ENCODE measurements at regions not wholly inside any gene's neighbourhood (a gene's known extent, or its start where the extent isn't known, plus 50 kb on each side); places are given as distances from the start of the nearest gene placed in this dataset.

DNA sequence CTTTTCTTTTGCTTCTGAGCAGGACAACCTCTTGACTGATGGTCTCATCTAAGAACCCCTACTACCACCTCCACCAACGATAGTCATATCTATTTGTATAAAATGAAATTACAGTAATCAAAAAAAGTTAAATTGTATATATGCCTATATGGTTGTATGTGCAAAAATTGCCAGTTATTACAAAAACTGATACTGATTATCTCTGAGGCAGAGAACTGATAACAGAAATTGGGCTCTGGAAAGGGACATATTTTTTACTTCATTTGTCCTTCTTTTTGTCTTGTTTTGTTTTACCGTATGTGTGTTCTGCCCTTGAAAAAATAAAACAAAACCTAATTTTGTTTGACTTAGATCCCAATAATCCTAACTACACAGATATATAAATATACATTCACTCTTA is 574.4 kb upstream of the NOX3 start:
- Histone ChIP-seq H3K27me3 (ENCODE audit: control insufficient read depth, insufficient read depth, low read length) (no peaks in the 10 kb centered on the region), H3K4me3 (ENCODE audit: low read length) (no peak overlapping the region), H3K9me3 (ENCODE audit: control insufficient read depth, insufficient read depth, low read length) (no peaks in the 10 kb centered on the region), H3K4me1 (ENCODE audit: control insufficient read depth, insufficient read depth, low read length) (no peaks in the 10 kb centered on the region), H3K27ac (ENCODE audit: low read length) (no peak overlapping the region), H3K36me3 (ENCODE audit: control insufficient read depth, insufficient read depth, low read length) (no peaks in the 10 kb centered on the region)
- DNase-seq (ENCODE audit: low read depth, low spot score) = no peak
- WGBS (ENCODE audit: insufficient coverage, insufficient read length) = no CpG with 5 or more reads among the region's 2 CpGs

DNA sequence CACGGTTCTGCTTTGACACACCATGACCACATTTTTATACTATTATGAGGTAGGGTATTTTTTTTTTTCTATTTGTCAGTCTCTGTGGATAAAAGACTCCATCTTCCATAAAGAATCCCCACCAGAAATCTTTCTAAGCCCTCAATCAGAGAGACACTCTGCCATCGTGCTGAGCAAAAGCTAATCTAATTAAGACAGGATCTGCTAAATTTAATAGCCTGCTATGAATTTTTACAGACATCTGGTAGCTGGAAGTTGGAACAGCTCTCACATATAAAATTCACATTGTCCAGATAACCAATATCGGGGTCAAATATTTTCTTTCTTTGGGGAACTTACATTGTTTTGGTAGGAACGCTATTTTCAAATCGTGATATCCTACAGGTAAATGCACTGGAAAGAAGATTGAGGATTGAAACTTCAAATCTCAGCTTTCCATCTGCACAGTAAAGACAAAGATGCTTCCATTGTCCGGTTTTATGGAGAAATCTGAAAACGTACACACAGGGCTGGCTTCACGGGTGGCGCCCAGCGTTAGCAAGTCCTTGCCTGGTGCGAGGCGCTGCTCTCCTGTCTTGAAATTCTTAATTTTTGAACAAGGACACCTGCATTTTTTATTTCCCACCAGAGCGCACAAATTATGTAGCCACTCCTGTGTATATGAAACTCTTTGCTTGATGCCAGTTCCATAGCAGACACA is 573.8 kb upstream of the NOX3 start:
- H3K27ac ChIP-seq (ENCODE audit: low read length) = no peak overlapping the region
- H3K4me3 ChIP-seq (ENCODE audit: low read length) = no peak overlapping the region
- H3K4me1 ChIP-seq (ENCODE audit: control insufficient read depth, insufficient read depth, low read length) = no peaks in the 10 kb centered on the region
- WGBS (ENCODE audit: insufficient coverage, insufficient read length) = no CpG with 5 or more reads among the region's 13 CpGs
- DNase-seq (ENCODE audit: low read depth, low spot score) = no peak
- no peaks in the 10 kb centered on the region for H3K27me3 ChIP-seq (ENCODE audit: control insufficient read depth, insufficient read depth, low read length)
- H3K9me3 ChIP-seq (ENCODE audit: control insufficient read depth, insufficient read depth, low read length) = no peaks in the 10 kb centered on the region
- no peaks in the 10 kb centered on the region for H3K36me3 ChIP-seq (ENCODE audit: control insufficient read depth, insufficient read depth, low read length)

DNA sequence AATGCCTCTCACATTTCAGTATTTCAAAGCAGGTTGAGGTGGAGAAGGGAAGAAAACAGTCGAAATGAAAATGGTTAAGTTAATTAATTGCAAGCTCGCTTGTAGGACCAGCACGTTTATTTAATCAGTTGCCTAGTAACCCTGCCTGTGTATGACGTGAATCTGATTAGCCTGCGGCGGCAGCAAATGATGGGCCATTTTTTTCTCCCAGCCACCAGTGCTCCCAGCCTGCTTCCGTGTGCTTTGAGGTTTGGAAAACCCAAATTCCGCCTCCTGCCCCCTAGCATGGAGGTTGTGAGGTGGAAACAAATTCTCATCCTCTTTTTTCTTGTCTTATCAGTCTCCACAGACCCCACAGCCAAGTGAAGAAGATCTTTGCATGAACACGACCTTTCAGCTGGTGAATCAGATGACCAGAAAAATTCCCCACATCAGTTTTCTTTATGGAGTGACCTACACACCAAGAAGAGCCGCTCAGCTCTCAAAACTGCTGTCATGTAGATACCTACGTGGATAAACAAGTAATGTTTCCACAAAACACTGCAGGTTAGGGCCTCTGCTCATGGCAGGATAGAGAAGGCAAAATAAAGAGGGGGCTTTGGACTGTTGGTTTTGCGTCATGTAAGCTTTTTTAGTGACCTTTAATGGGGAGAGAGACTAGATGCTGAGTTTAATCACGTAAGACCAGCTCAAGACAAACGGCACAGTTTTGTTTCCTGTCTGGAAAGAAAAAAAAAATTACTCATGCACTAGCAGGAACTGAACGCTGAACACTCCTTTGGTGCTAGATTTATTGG is 572.9 kb upstream of the NOX3 start:
- no peaks in the 10 kb centered on the region for H3K9me3 ChIP-seq (ENCODE audit: control insufficient read depth, insufficient read depth, low read length)
- H3K27me3 ChIP-seq (ENCODE audit: control insufficient read depth, insufficient read depth, low read length) = no peaks in the 10 kb centered on the region
- H3K4me3 ChIP-seq (ENCODE audit: low read length) = no peak overlapping the region
- no peaks in the 10 kb centered on the region for H3K36me3 ChIP-seq (ENCODE audit: control insufficient read depth, insufficient read depth, low read length)
- H3K27ac ChIP-seq (ENCODE audit: low read length) = no peak overlapping the region
- WGBS (ENCODE audit: insufficient coverage, insufficient read length) = no CpG with 5 or more reads among the region's 15 CpGs
- no peak for DNase-seq (ENCODE audit: low read depth, low spot score)
- H3K4me1 ChIP-seq (ENCODE audit: control insufficient read depth, insufficient read depth, low read length) = no peaks in the 10 kb centered on the region

DNA sequence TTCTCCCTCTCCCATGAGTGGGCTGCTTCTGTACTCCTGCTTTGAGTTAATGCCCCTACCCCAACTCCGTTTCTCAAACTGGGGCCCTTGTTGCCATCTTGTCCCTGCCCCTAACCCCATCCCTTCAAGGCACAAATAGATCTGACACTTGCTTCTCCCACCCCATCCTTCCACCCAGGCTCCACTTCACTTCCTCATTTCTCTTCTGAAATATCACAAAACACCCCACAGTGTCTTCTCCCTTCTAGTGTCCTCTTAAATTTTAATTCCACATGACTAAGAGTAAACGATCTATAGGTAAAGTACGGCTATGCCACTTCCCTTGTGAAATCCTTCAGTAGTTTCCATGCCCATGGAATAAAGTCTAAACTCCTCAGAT is 571.6 kb upstream of the NOX3 start:
- no peak overlapping the region for H3K4me3 ChIP-seq (ENCODE audit: low read length)
- no peaks in the 10 kb centered on the region for H3K27me3 ChIP-seq (ENCODE audit: control insufficient read depth, insufficient read depth, low read length)
- no peaks in the 10 kb centered on the region for H3K4me1 ChIP-seq (ENCODE audit: control insufficient read depth, insufficient read depth, low read length)
- no peak overlapping the region for H3K27ac ChIP-seq (ENCODE audit: low read length)
- no peaks in the 10 kb centered on the region for H3K9me3 ChIP-seq (ENCODE audit: control insufficient read depth, insufficient read depth, low read length)
- no CpG with 5 or more reads among the region's 3 CpGs for WGBS (ENCODE audit: insufficient coverage, insufficient read length)
- DNase-seq (ENCODE audit: low read depth, low spot score) = no peak
- H3K36me3 ChIP-seq (ENCODE audit: control insufficient read depth, insufficient read depth, low read length) = no peaks in the 10 kb centered on the region

DNA sequence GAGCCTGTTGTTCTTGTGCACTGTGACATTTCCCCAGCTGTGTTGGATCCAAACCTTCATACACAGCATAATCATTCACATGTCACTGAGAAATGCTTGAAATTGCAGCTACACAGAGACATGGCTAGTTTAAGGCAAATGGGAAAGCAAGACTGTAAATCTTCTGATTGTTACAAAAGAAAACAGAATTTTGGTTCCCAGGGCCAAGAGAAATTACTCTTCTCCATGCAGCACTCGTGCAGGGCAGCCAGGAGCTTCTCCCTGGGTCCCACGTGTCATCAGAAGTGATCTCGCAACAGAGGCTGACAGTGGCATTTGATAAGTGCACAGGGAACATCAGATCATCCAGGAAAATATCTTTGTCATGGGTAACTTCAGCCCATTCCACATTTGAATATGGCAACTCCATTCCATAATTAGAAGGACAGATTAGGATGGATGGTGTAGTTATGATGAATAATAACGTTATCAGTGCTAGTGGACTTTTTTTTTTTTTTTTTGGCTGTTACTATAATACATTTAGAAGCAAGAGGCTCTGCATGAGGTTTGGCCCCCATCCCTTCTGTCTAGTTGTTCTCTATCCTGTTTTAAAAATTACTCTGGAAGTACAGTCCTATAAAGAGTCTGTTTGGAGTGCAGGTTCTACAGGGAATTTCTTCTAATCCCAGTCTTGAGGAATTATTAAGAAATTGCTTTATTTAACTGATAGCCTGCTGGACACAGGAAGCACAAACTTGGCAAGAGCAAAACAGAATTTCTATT is 571.0 kb upstream of the NOX3 start:
- Histone ChIP-seq H3K36me3 (ENCODE audit: control insufficient read depth, insufficient read depth, low read length) (no peaks in the 10 kb centered on the region), H3K27ac (ENCODE audit: low read length) (no peak overlapping the region), H3K4me1 (ENCODE audit: control insufficient read depth, insufficient read depth, low read length) (no peaks in the 10 kb centered on the region), H3K27me3 (ENCODE audit: control insufficient read depth, insufficient read depth, low read length) (no peaks in the 10 kb centered on the region), H3K4me3 (ENCODE audit: low read length) (no peak overlapping the region), H3K9me3 (ENCODE audit: control insufficient read depth, insufficient read depth, low read length) (no peaks in the 10 kb centered on the region)
- no peak for DNase-seq (ENCODE audit: low read depth, low spot score)
- no CpG with 5 or more reads among the region's 4 CpGs for WGBS (ENCODE audit: insufficient coverage, insufficient read length)

DNA sequence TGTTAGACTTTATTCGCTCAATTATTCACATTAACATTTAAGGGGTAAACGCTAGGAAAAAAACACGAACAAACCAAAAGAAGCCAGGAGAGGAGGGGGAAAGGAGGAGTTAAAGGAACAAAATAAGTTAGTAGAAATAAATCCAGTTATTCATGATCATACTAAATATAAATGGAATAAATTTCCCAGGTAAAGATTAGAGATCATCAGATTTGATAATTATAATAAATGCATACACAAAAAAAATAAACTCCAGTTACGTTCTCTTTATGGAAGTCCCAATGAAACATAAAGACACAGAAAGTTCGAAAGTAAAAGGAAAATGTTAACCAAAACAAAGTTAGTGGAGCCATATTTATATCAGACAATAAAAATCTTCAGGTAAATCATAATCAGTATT is 568.7 kb upstream of the NOX3 start:
- no peaks in the 10 kb centered on the region for H3K36me3 ChIP-seq (ENCODE audit: control insufficient read depth, insufficient read depth, low read length)

DNA sequence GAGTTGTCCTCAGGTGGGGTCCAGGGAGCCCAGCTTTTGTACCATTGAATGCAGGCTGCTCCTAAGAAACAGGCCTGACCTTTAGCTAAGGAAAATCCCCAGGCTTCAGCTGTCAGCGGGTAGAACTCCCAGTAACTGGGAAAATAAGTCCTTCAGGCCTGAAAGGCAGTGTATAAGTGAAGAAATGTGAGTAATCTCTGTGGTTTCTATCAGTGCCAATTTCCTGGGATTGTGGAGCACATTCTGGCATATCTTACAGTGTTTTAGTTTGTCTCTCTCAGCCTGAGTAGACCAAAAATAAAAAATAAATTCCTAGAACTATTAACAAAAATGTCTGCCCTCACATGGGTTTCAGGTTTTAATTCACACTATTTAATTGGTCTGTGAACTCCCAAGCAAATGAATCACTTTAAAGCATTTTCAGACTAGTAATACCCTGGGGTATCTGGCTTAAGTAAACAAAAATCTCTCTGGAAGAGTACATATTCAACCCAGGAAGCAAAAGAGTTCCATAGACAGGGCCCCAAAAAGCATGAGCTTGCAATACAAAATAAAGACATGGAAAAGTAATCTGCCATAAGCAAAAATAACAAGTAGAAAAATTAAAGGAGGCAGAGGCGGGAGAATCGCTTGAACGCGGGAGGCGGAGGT is 566.2 kb upstream of the NOX3 start:
- Histone ChIP-seq H3K27me3 (ENCODE audit: control insufficient read depth, insufficient read depth, low read length) (no peaks in the 10 kb centered on the region), H3K4me3 (ENCODE audit: low read length) (no peak overlapping the region), H3K27ac (ENCODE audit: low read length) (no peak overlapping the region), H3K36me3 (ENCODE audit: control insufficient read depth, insufficient read depth, low read length) (no peaks in the 10 kb centered on the region), H3K4me1 (ENCODE audit: control insufficient read depth, insufficient read depth, low read length) (no peaks in the 10 kb centered on the region), H3K9me3 (ENCODE audit: control insufficient read depth, insufficient read depth, low read length) (no peaks in the 10 kb centered on the region)
- DNase-seq (ENCODE audit: low read depth, low spot score) = no peak
- WGBS (ENCODE audit: insufficient coverage, insufficient read length) = no CpG with 5 or more reads among the region's 6 CpGs

More for the DNA sequence above, 568.7 kb upstream of the NOX3 start:
- Histone ChIP-seq H3K9me3 (ENCODE audit: control insufficient read depth, insufficient read depth, low read length) (no peaks in the 10 kb centered on the region), H3K4me3 (ENCODE audit: low read length) (no peak overlapping the region), H3K27ac (ENCODE audit: low read length) (no peak overlapping the region), H3K27me3 (ENCODE audit: control insufficient read depth, insufficient read depth, low read length) (no peaks in the 10 kb centered on the region), H3K4me1 (ENCODE audit: control insufficient read depth, insufficient read depth, low read length) (no peaks in the 10 kb centered on the region)
- no peak for DNase-seq (ENCODE audit: low read depth, low spot score)
- WGBS (ENCODE audit: insufficient coverage, insufficient read length) = no CpG with 5 or more reads among the region's 5 CpGs

DNA sequence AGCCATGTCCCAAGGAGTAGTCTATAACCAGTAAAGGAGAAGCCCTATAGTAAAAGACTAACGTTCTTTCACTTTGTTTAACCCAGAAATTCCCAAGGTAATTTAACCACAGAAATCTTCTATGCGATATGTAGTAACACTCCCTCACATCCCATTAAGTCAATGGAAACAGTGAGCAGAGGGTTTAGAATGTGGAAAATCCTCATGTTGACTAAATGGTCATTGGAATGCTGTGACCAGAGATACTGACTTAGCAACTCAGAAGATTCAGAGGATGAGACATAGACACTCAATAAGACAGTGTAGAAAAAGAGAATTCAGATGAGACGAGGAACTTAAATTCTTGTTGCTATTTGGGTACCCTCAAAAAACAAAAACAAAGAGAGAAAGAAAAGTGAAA is 562.2 kb upstream of the NOX3 start:
- WGBS (ENCODE audit: insufficient coverage, insufficient read length) = no CpG with 5 or more reads among the region's 3 CpGs
- Histone ChIP-seq H3K4me1 (ENCODE audit: control insufficient read depth, insufficient read depth, low read length) (no peaks in the 10 kb centered on the region), H3K4me3 (ENCODE audit: low read length) (no peak overlapping the region), H3K9me3 (ENCODE audit: control insufficient read depth, insufficient read depth, low read length) (no peaks in the 10 kb centered on the region), H3K27me3 (ENCODE audit: control insufficient read depth, insufficient read depth, low read length) (no peaks in the 10 kb centered on the region), H3K36me3 (ENCODE audit: control insufficient read depth, insufficient read depth, low read length) (no peaks in the 10 kb centered on the region), H3K27ac (ENCODE audit: low read length) (no peak overlapping the region)
- no peak for DNase-seq (ENCODE audit: low read depth, low spot score)

DNA sequence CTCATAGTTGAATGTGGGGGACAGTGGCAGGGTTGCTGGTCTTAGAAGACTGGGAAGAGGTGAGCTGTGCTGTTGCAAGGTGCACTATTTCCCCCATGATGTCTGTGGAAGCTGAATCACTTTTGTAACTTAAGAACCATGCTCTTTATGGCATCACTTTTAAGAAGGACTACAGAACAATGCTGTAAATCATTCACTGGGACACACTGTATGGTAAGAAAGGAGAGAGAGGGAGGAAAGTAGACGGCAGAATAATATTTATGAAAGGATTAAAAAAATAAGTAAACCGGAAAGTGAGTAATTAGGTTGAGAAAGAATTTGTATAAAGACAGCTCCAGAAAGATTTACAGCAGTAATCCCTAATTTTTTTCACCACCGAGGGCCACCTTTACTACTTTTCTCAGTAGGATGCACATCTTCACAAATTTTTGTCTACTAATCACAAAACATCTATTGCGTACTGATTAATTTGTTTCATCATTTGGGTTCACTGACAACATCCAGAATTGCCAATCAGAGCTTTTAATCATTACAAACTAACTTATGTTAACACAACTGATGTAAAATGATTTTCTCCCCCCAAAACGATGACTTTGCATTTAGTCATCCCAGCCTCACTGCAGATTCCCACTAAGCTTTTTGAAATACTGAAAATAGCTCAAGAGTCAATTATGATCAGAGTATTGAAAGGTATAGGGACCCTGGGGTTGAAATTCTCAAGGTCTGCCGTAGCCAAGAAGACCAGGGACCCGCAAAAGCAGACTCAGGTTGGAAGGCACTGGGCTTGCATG is 560.7 kb upstream of the NOX3 start:
- DNase-seq (ENCODE audit: low read depth, low spot score) = no peak
- no peak overlapping the region for H3K27ac ChIP-seq (ENCODE audit: low read length)
- H3K27me3 ChIP-seq (ENCODE audit: control insufficient read depth, insufficient read depth, low read length) = no peaks in the 10 kb centered on the region
- WGBS (ENCODE audit: insufficient coverage, insufficient read length) = 100% methylated on average over 2 of the region's 7 CpGs
- H3K4me3 ChIP-seq (ENCODE audit: low read length) = no peak overlapping the region
- no peaks in the 10 kb centered on the region for H3K4me1 ChIP-seq (ENCODE audit: control insufficient read depth, insufficient read depth, low read length)
- H3K36me3 ChIP-seq (ENCODE audit: control insufficient read depth, insufficient read depth, low read length) = no peaks in the 10 kb centered on the region
- H3K9me3 ChIP-seq (ENCODE audit: control insufficient read depth, insufficient read depth, low read length) = no peaks in the 10 kb centered on the region

DNA sequence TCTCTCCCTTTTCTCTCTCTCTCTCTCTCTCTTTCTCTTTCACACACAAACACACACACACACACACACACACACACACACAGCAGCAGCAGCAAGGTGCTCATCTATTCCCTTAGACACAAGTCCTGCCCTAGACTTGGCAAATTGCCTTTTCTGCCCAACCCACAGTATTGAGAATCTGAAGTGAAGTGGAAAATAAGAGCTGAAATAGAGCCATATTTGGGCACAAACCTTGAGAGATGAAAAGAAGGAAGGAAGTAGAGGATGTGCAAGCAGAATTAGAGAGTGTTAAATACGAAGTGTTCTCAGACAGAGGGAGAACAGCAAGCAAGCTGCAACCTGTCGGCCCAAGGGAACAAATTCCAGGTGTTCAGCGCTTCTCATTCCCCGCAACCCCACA is 557.5 kb upstream of the NOX3 start:
- H3K4me1 ChIP-seq (ENCODE audit: control insufficient read depth, insufficient read depth, low read length) = no peaks in the 10 kb centered on the region

More for the DNA sequence above, 557.5 kb upstream of the NOX3 start:
- DNase-seq (ENCODE audit: low read depth, low spot score) = no peak
- no CpG with 5 or more reads among the region's 4 CpGs for WGBS (ENCODE audit: insufficient coverage, insufficient read length)
- Histone ChIP-seq H3K9me3 (ENCODE audit: control insufficient read depth, insufficient read depth, low read length) (no peaks in the 10 kb centered on the region), H3K27ac (ENCODE audit: low read length) (no peak overlapping the region), H3K27me3 (ENCODE audit: control insufficient read depth, insufficient read depth, low read length) (no peaks in the 10 kb centered on the region), H3K4me3 (ENCODE audit: low read length) (no peak overlapping the region), H3K36me3 (ENCODE audit: control insufficient read depth, insufficient read depth, low read length) (no peaks in the 10 kb centered on the region)
